Right lobe of liver (tissue), 6 donors: ENCODE measurements at regions not wholly inside any gene's neighbourhood (a gene's known extent, or its start where the extent isn't known, plus 50 kb on each side); places are given as distances from the start of the nearest gene placed in this dataset.

ENCODE experiments used
- ATAC-seq, 4 donors: fragments of 200-7000 bp; cut with Tn5 transposase; one replicate each; pipeline ENCODE4 v1.9.1; 2020; ENCODE audit warnings: mild to moderate bottlenecking in 4 of 4, moderate library complexity in 4 of 4
- DNase-seq, 3 donors: peaks; one replicate each; pipeline ENCODE4 v3.0.0-alpha.2; 2020
- H3K27ac ChIP-seq, 3 donors: fragments of 200-600 bp; one replicate each; pipeline ENCODE4 v1.8.0; 2022
- H3K27me3 ChIP-seq, 2 donors: fragments of 200-600 bp; one replicate each; pipeline ENCODE4 v1.8.0; 2022
- H3K36me3 ChIP-seq, 4 donors: fragments of 200-600 bp; sonication (generic) in 1 of 4; one replicate each; pipeline versions ENCODE4 v1.5.1 to v1.8.0; 2017 to 2022; ENCODE audit warnings: control low read depth in 1 of 4
- H3K4me1 ChIP-seq, 4 donors: fragments of 200-600 bp; sonication (generic) in 1 of 4; one replicate each; pipeline versions ENCODE4 v1.5.1 to v1.8.0; 2017 to 2022; ENCODE audit warnings: control low read depth in 1 of 4
- H3K4me3 ChIP-seq, 3 donors: fragments of 200-600 bp; one replicate each; pipeline ENCODE4 v1.8.0; 2022
- H3K9me3 ChIP-seq, 4 donors: fragments of 200-600 bp; sonication (generic) in 1 of 4; one replicate each; pipeline versions ENCODE4 v1.5.1 to v1.8.0; 2017 to 2022; ENCODE audit warnings: control low read depth in 1 of 4
- POLR2A ChIP-seq: fragments of 450-650 bp; IDR thresholded peaks from one replicate; pipeline ENCODE4 v1.6.1; 2017; ENCODE audit warnings: antibody characterized with exemption, mild to moderate bottlenecking
- WGBS: methylation state at CpG from one replicate; pipeline ENCODE4 v1.1.6; 2018; ENCODE audit warnings: low coverage, low lambda C conversion rate; ENCODE audit not compliant: insufficient coverage; ENCODE audit errors: missing lambda C conversion rate; 5-methylcytosine and 5-hydroxymethylcytosine counted together
- intact Hi-C, 2 donors: fragments of 100-400 bp; cut with DNase I; formaldehyde crosslinking; loops; one replicate each; pipeline versions ENCODE4 v1.11.2 to v1.14.1; 2022
- TF ChIP-seq, protein P1 (sequence below), 4 donors: fragments of 200-600 bp in 3 of 4; fragments of 450-650 bp in 1 of 4; IDR thresholded peaks; one replicate each; pipeline versions ENCODE4 v1.5.1 to v1.8.0; 2016 to 2022; ENCODE audit warnings: antibody characterized with exemption in 4 of 4, mild to moderate bottlenecking in 2 of 4
- donor health status: DM: no; HTN: yes; CAD: no.
- donor health status: DM: no; HTN: no; CAD: no.
- donor health status: DM: no; HTN: no; CAD: no.
- donor health status: DM: no; HTN: yes; CAD: no.
- donor health status: DM: no; HTN: yes; CAD: no.

DNA sequence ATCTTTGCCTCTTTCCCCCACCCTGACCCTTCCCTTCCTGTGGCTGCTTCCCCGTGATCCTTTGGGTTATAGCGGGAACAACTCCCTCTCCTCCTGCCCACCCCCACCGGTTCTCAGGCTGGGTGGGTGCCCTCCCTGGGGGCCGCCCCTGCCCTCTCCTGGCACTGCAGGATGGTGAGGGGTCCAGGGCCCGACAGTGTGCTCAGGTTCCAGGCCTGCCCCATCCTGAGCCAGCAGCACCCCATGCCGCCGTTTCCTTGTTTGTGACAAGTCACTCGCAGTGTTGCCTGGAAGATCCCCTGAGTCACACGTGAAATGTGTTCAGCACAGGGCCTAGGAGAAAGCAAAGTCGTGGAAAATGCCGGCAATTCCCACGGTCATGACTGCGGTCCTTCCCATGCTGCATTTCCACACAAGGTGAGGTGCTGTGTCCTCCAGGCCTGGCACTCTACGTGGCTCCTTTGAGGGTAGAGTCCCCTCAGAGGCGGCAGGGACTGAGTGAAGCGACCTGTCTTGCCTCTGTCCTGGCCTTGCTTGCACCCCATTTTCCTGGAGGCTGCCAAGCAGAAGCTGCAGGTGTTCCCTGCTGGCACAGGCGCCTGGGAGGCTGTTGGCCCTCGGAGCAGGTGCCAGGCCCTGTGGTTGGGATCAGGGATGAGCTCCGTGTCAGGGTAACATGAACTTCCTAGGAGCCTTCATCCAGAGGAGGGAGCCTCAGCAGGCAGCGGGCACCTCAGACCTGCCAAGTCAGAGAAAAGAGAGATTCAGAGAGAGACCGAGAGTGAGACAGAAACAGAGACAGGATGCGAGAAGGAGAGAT, 80.5 kb upstream of the LINC01488 start:
- Histone ChIP-seq H3K4me3 (no peak overlapping the region), H3K36me3 (no peaks in the 10 kb centered on the region), H3K27ac (no peak overlapping the region), H3K4me1 (peaks cover 0 to 25% (median 10%) of the 10 kb centered on the region in 4 donors), H3K9me3 (no peaks in the 10 kb centered on the region), H3K27me3 (no peaks in the 10 kb centered on the region)
- TF ChIP-seq POLR2A, result no peak
- TF ChIP-seq, protein P1, sequence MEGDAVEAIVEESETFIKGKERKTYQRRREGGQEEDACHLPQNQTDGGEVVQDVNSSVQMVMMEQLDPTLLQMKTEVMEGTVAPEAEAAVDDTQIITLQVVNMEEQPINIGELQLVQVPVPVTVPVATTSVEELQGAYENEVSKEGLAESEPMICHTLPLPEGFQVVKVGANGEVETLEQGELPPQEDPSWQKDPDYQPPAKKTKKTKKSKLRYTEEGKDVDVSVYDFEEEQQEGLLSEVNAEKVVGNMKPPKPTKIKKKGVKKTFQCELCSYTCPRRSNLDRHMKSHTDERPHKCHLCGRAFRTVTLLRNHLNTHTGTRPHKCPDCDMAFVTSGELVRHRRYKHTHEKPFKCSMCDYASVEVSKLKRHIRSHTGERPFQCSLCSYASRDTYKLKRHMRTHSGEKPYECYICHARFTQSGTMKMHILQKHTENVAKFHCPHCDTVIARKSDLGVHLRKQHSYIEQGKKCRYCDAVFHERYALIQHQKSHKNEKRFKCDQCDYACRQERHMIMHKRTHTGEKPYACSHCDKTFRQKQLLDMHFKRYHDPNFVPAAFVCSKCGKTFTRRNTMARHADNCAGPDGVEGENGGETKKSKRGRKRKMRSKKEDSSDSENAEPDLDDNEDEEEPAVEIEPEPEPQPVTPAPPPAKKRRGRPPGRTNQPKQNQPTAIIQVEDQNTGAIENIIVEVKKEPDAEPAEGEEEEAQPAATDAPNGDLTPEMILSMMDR (IDR thresholded peaks at IDR 0.05), result no peak
- DNase-seq (peak in 1 of 3 donors; percentile 36), ATAC-seq (no peak)
- 78% methylated on average over 8 of the region's 22 CpGs for WGBS
- intact Hi-C loops, result no loop called here

DNA sequence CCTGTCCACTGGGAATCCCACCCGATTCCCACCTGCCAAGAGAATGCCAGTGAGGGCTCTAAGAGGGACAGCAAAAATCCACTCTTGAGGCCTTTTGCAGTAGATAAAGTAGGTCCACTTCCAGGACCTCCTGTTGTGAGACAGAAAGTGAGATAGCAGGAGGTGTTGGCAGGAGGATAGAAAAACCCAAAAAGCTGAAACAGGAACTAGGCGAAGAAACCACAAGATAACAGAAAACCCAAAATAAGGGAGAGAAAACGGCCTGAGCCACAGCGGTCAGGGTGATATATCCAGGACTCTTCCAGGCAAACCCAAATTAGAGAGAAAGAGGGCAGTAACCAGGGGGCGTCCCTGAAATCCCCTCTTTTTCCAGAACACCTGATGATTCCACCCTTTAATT, 79.7 kb upstream of the LINC01488 start:
- intact Hi-C loops, result no loop called here
- Histone ChIP-seq H3K9me3 (no peaks in the 10 kb centered on the region), H3K4me1 (peaks cover 0 to 18% (median 7%) of the 10 kb centered on the region in 4 donors), H3K4me3 (no peak overlapping the region), H3K27ac (no peak overlapping the region), H3K36me3 (no peaks in the 10 kb centered on the region), H3K27me3 (no peaks in the 10 kb centered on the region)
- ATAC-seq, result no peak
- 69% methylated on average over 2 of the region's 5 CpGs for WGBS
- DNase-seq, result no peak
- TF ChIP-seq POLR2A, result no peak
- TF ChIP-seq, protein P1 (IDR thresholded peaks at IDR 0.05), result no peak

DNA sequence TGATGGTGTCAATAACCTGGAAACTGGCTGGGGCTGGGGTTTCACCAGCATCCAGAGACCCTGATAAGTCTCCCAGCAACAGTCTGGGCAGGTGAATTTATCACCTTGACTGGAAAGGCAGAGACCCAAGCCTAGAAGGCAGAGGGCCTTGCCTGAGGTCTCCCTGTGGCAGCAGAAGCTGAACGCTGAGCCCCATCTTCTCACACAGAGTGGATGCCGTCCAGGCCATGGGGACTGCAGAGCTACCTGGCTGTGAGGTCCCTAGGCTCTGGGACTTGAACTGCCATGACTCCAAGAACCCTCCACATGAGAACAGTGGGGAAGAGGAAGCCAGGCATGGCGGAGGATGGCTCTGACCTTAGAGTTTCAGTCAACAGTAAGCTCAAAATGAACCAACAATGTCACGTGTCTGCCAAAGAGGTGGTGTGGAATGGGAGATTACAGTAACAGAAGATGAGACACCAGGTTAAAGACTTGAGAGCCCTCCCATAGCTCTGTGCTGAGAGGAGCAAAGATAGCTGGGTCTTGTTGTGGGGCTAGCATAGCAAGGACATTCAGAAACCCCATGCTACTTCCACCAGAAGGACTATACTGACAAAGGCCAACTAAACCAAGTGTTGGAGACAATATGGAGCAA, 79.1 kb upstream of the LINC01488 start:
- Histone ChIP-seq H3K27ac (no peak overlapping the region), H3K27me3 (no peaks in the 10 kb centered on the region), H3K4me1 (peaks cover 0 to 12% (median 4%) of the 10 kb centered on the region in 4 donors), H3K9me3 (no peaks in the 10 kb centered on the region), H3K4me3 (no peak overlapping the region), H3K36me3 (no peaks in the 10 kb centered on the region)
- ATAC-seq, result no peak
- 0% methylated on average over 2 of the region's 4 CpGs for WGBS
- intact Hi-C loops, result no loop called here
- DNase-seq, result no peak
- TF ChIP-seq, protein P1 (IDR thresholded peaks at IDR 0.05), result no peak

DNA sequence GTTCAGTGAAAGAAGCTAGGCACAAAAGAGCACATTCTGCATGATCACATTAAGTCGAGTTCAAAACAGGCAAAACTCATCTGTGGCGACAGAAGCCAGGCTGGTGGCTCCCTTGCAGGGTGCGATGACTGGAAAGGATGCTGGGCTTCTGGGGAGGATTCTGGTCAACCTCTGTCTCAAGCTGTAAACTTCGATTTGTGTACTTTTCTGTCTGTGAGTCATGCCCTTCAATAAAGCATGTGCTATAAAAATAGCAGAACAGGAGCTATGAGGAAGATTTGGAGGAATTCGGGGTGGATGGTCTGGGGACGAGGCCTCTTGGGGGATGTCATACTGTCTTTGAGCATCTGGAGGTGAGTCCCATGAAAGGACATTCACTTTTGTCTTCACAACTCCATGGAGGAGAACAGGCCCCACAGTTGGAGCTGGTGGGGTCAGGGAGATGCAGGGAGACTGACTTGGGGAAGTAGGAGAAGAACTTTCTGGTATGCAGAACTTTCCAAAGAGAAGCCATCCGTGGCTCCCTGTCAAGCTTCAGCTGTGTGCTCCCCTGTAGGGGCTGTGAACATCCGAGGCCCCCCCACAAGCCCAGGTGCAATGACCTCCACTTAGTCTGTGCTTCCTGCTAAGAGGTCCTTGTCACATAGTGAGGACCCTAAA, 77.8 kb upstream of the LINC01488 start:
- Histone ChIP-seq H3K27me3 (no peaks in the 10 kb centered on the region), H3K9me3 (no peaks in the 10 kb centered on the region), H3K27ac (no peak overlapping the region), H3K4me1 (peaks cover 0 to 8% (median 3%) of the 10 kb centered on the region in 4 donors), H3K36me3 (no peaks in the 10 kb centered on the region), H3K4me3 (no peak overlapping the region)
- intact Hi-C loops, result no loop called here
- ATAC-seq (peak in 1 of 4 donors; percentile 42), DNase-seq (no peak)
- TF ChIP-seq, protein P1 (IDR thresholded peaks at IDR 0.05), result no peak
- TF ChIP-seq POLR2A, result no peak
- 67% methylated on average over 3 of the region's 8 CpGs for WGBS
